Endothelial cell of umbilical vein (primary cell): ENCODE measurements at regions not wholly inside any gene's neighbourhood (a gene's known extent, or its start where the extent isn't known, plus 50 kb on each side); places are given as distances from the start of the nearest gene placed in this dataset.

ENCODE experiments used
- BruUV-seq: library from RNA; stranded (reverse); fragments of 400-500 nt; replicated peaks from 2 replicates; lab custom pipeline; 2021; lab: Mats Ljungman, UMichigan
- CTCF ChIA-PET: fragments of 300-600, 350-600 bp; sonication (Branson Sonifier 250); formaldehyde crosslinking; loops from one replicate; lab custom pipeline; 2021; ENCODE audit warnings: antibody characterized with exemption, inconsistent platforms; lab: Charles Lee
- POLR2A ChIA-PET: fragments of 300-600, 350-600 bp; sonication (Branson Sonifier 250); formaldehyde crosslinking; loops from one replicate; lab custom pipeline; 2021; ENCODE audit warnings: antibody characterized with exemption, inconsistent platforms; lab: Charles Lee
- DNase-seq: peaks from one replicate; pipeline ENCODE4 v3.0.0-alpha.2; 2011; ENCODE audit warnings: low read depth, low spot score
- FAIRE-seq: peaks from 2 replicates; lab custom pipeline; 2011; peaks lifted over from hg19 to GRCh38; lab: Jason Lieb, UNC
- H2AFZ ChIP-seq: 2 replicates; pipeline ENCODE4 v1.6.0; 2012; ENCODE audit warnings: low read depth, low read length, control low read depth, inconsistent platforms
- H3K27ac ChIP-seq: 2 replicates; pipeline ENCODE4 v1.5.1; 2011; ENCODE audit warnings: low read depth, mild to moderate bottlenecking, control low read depth, low read length, moderate library complexity; ENCODE audit not compliant: insufficient read depth
- H3K27me3 ChIP-seq, 2 experiments: 2 replicates each; pipeline versions ENCODE4 v1.6.0 to v1.6.1; 2011; ENCODE audit warnings: low read length in 2 of 2, mixed read lengths in 1 of 2; ENCODE audit not compliant: control insufficient read depth in 2 of 2, insufficient read depth in 2 of 2
- H3K36me3 ChIP-seq, 2 experiments: 2 replicates in 1 of 2; 3 replicates in 1 of 2; pipeline ENCODE4 v1.5.1; 2011; ENCODE audit warnings: low read length in 2 of 2, mild to moderate bottlenecking in 1 of 2, moderate library complexity in 1 of 2; ENCODE audit not compliant: control insufficient read depth in 2 of 2, insufficient read depth in 2 of 2; ENCODE audit errors: extremely low read depth in 1 of 2
- H3K4me1 ChIP-seq: 3 replicates; pipeline ENCODE4 v1.5.1; 2011; ENCODE audit warnings: mild to moderate bottlenecking, low read length; ENCODE audit not compliant: control insufficient read depth, insufficient read depth; ENCODE audit errors: extremely low read depth
- H3K4me2 ChIP-seq: 2 replicates; pipeline ENCODE4 v1.6.1; 2011; ENCODE audit warnings: low read length, control low read depth, mixed read lengths; ENCODE audit not compliant: insufficient read depth
- H3K4me3 ChIP-seq, 3 experiments: fragments of 200-600 bp in 1 of 3; sonication (generic), shearing (Covaris generic) in 1 of 3; replicated peaks in 1 of 3; 2 replicates each; pipeline ENCODE4 v1.5.1; 2011 to 2016; ENCODE audit warnings: control low read depth in 3 of 3, low read length in 3 of 3, mild to moderate bottlenecking in 2 of 3, inconsistent platforms in 1 of 3, low read depth in 1 of 3, moderate library complexity in 1 of 3; ENCODE audit not compliant: insufficient read depth in 1 of 3
- H3K79me2 ChIP-seq: 2 replicates; pipeline ENCODE4 v1.6.0; 2012; ENCODE audit warnings: low read length, inconsistent platforms; ENCODE audit not compliant: control insufficient read depth, insufficient read depth
- H3K9ac ChIP-seq: replicated peaks from 2 replicates; pipeline ENCODE3; 2011; ENCODE audit warnings: low read length, control low read depth; ENCODE audit not compliant: insufficient read depth; ENCODE audit errors: extremely low read depth
- H3K9me1 ChIP-seq: replicated peaks from 3 replicates; pipeline ENCODE4 v1.6.0; 2011; ENCODE audit warnings: mild to moderate bottlenecking, low read length; ENCODE audit not compliant: control insufficient read depth, insufficient read depth; ENCODE audit errors: extremely low read depth
- H3K9me3 ChIP-seq: replicated peaks from 2 replicates; pipeline ENCODE4 v1.5.1; 2012; ENCODE audit warnings: low read length, inconsistent platforms; ENCODE audit not compliant: control insufficient read depth, insufficient read depth
- H4K20me1 ChIP-seq: replicated peaks from 2 replicates; pipeline ENCODE3; 2011; ENCODE audit warnings: mild to moderate bottlenecking, low read length; ENCODE audit not compliant: control insufficient read depth, insufficient read depth; ENCODE audit errors: extremely low read depth
- CTCF ChIP-seq, 2 donors: IDR thresholded peaks; 1 replicate in 1 of 2; 2 replicates in 1 of 2; pipeline ENCODE4 v1.5.1; 2011; ENCODE audit warnings: low read length in 2 of 2, mild to moderate bottlenecking in 2 of 2, moderate library complexity in 2 of 2, control low read depth in 1 of 2, inconsistent platforms in 1 of 2, low read depth in 1 of 2; ENCODE audit not compliant: insufficient read depth in 1 of 2; ENCODE audit errors: extremely low read depth in 1 of 2
- EZH2 ChIP-seq: IDR thresholded peaks from 2 replicates; pipeline ENCODE4 v1.6.1; 2012; ENCODE audit warnings: borderline replicate concordance, low read depth, mild to moderate bottlenecking, moderate library complexity, low read length, inconsistent platforms; ENCODE audit not compliant: severe bottlenecking
- FOS ChIP-seq: IDR thresholded peaks from 2 replicates; pipeline ENCODE4 v1.6.1; 2011; ENCODE audit warnings: mild to moderate bottlenecking, low read length, moderate library complexity, borderline replicate concordance; ENCODE audit not compliant: insufficient read depth
- GATA2 ChIP-seq: IDR thresholded peaks from 2 replicates; pipeline ENCODE4 v1.7.0; 2011; ENCODE audit warnings: low read depth, mild to moderate bottlenecking, moderate library complexity, mixed read lengths, low read length; ENCODE audit not compliant: insufficient read length, insufficient read depth
- JUN ChIP-seq: IDR thresholded peaks from 2 replicates; pipeline ENCODE4 v1.6.1; 2011; ENCODE audit warnings: borderline replicate concordance, low read depth; ENCODE audit not compliant: insufficient read length, insufficient read depth
- MAX ChIP-seq: IDR thresholded peaks from 2 replicates; pipeline ENCODE4 v1.6.1; 2011; ENCODE audit not compliant: insufficient read depth, insufficient read length
- MYC ChIP-seq: IDR thresholded peaks from one replicate; pipeline ENCODE4 v1.6.1; 2011; ENCODE audit warnings: mild to moderate bottlenecking, low read depth, low read length
- POLR2A ChIP-seq: IDR thresholded peaks from 2 replicates; pipeline ENCODE4 v1.6.1; 2012; ENCODE audit warnings: low read depth, mild to moderate bottlenecking, control low read depth, low read length
- POLR2AphosphoS5 ChIP-seq: IDR thresholded peaks from 2 replicates; pipeline ENCODE4 v1.6.1; 2012; ENCODE audit warnings: low read depth, mild to moderate bottlenecking, control low read depth, low read length, moderate library complexity; ENCODE audit not compliant: insufficient read depth
- dilution Hi-C: fragments of 300-500 bp; cut with MboI; formaldehyde crosslinking; loops from one replicate; pipeline ENCODE4 v1.15.0; 2019; ENCODE audit warnings: low sequenced_read_pairs; ENCODE audit not compliant: extremely low pct_ligation_motif_present
- intact Hi-C: fragments of 100-400 bp; cut with micrococcal nuclease; formaldehyde crosslinking; loops from one replicate; pipeline ENCODE4 v1.10.0; 2022

GRCh38 chr12:97711392-97711791 lies 248.8 kb downstream of the RMST start:
- no TSS peak for BruUV-seq
- H3K9me3 ChIP-seq, result no peaks in the 10 kb centered on the region
- no peaks in the 10 kb centered on the region for H3K9me1 ChIP-seq
- no peak for TF ChIP-seq GATA2
- no peak for TF ChIP-seq MYC
- TF ChIP-seq FOS, result no peak
- no peak for TF ChIP-seq POLR2AphosphoS5
- TF ChIP-seq JUN, result no peak
- TF ChIP-seq CTCF (IDR thresholded peaks at IDR 0.05; ENCODE audit: extremely low read depth in 1 of 2, insufficient read depth in 1 of 2, low read depth in 1 of 2, low read length in 2 of 2), result no peak
- TF ChIP-seq EZH2, result no peak
- TF ChIP-seq MAX, result no peak
- no peak for TF ChIP-seq POLR2A
- no peak overlapping the region for H3K4me3 ChIP-seq
- FAIRE-seq (no peak), DNase-seq (no peak)
- POLR2A ChIA-PET, result no interaction called here
- dilution Hi-C loops (no loop called here), intact Hi-C loops (no loop called here)
- no peaks in the 10 kb centered on the region for H3K27me3 ChIP-seq
- CTCF ChIA-PET, result no interaction called here
- no peak overlapping the region for H2AFZ ChIP-seq
- no peaks in the 10 kb centered on the region for H4K20me1 ChIP-seq
- no peaks in the 10 kb centered on the region for H3K4me1 ChIP-seq
- H3K79me2 ChIP-seq, result no peaks in the 10 kb centered on the region
- H3K4me2 ChIP-seq, result no peak overlapping the region
- no peaks in the 10 kb centered on the region for H3K36me3 ChIP-seq
- no peak overlapping the region for H3K9ac ChIP-seq
- no peak overlapping the region for H3K27ac ChIP-seq
